CD4-positive, alpha-beta T cell (primary cell): ENCODE measurements at regions not wholly inside any gene's neighbourhood (a gene's known extent, or its start where the extent isn't known, plus 50 kb on each side); places are given as distances from the start of the nearest gene placed in this dataset.

ENCODE experiments used
- ATAC-seq: fragments of 200-7000 bp; cut with Tn5 transposase; one replicate; pipeline ENCODE4 v1.10.0; 2022; ENCODE audit warnings: mild to moderate bottlenecking; ENCODE audit not compliant: poor library complexity
- CTCF ChIA-PET: fragments of 350-600 bp; sonication (Branson Sonifier 250); formaldehyde crosslinking; loops from one replicate; lab custom pipeline; 2021; ENCODE audit warnings: antibody characterized with exemption, inconsistent platforms; lab: Charles Lee
- POLR2A ChIA-PET: fragments of 350-600 bp; sonication (Branson Sonifier 250); formaldehyde crosslinking; loops from one replicate; lab custom pipeline; 2021; ENCODE audit warnings: antibody characterized with exemption, inconsistent platforms; lab: Charles Lee
- DNase-seq, 14 experiments: peaks; one replicate each; pipeline ENCODE4 v3.0.0-alpha.2; 2013 to 2020; ENCODE audit warnings: mixed read lengths in 2 of 14
- H3K27ac ChIP-seq, 2 donors: one replicate each; pipeline versions ENCODE4 v1.5.1 to v1.7.0; 2013; ENCODE audit warnings: low read length in 2 of 2, low read depth in 1 of 2, mild to moderate bottlenecking in 1 of 2
- H3K27me3 ChIP-seq, 2 experiments: 1 replicate in 1 of 2; 2 replicates in 1 of 2; pipeline versions ENCODE4 v1.6.1 to v1.7.0; 2013; ENCODE audit warnings: low read length in 2 of 2, control low read depth in 1 of 2, mild to moderate bottlenecking in 1 of 2, moderate library complexity in 1 of 2; ENCODE audit not compliant: insufficient read depth in 2 of 2, control insufficient read depth in 1 of 2
- H3K36me3 ChIP-seq: one replicate; pipeline ENCODE4 v1.6.1; 2013; ENCODE audit warnings: low read length, control low read depth; ENCODE audit not compliant: insufficient read depth
- H3K4me1 ChIP-seq: one replicate; pipeline ENCODE4 v1.6.1; 2013; ENCODE audit warnings: low read length, control low read depth; ENCODE audit not compliant: insufficient read depth
- H3K4me3 ChIP-seq: one replicate; pipeline ENCODE4 v1.5.1; 2013; ENCODE audit warnings: mild to moderate bottlenecking, low read length, moderate library complexity
- H3K9me3 ChIP-seq, 2 experiments: 1 replicate in 1 of 2; 2 replicates in 1 of 2; pipeline versions ENCODE4 v1.6.1 to v1.7.0; 2013; ENCODE audit warnings: low read length in 2 of 2, mild to moderate bottlenecking in 2 of 2, control low read depth in 1 of 2, moderate library complexity in 1 of 2; ENCODE audit not compliant: control insufficient read depth in 1 of 2, insufficient read depth in 1 of 2
- H3K27ac Mint-ChIP-seq: one replicate; pipeline ENCODE4 v1.8.0; 2020; ENCODE audit warnings: mixed read lengths
- H3K27me3 Mint-ChIP-seq: one replicate; pipeline ENCODE4 v1.8.0; 2021; ENCODE audit warnings: mixed read lengths
- H3K36me3 Mint-ChIP-seq: one replicate; pipeline ENCODE4 v1.8.0; 2021; ENCODE audit warnings: low read depth, mixed read lengths
- H3K4me1 Mint-ChIP-seq: one replicate; pipeline ENCODE4 v1.8.0; 2021; ENCODE audit warnings: low read depth, mixed read lengths
- H3K4me3 Mint-ChIP-seq: one replicate; pipeline ENCODE4 v1.8.0; 2020; ENCODE audit warnings: mild to moderate bottlenecking, mixed read lengths
- H3K9me3 Mint-ChIP-seq: one replicate; pipeline ENCODE4 v1.8.0; 2020; ENCODE audit warnings: mixed read lengths
- intact Hi-C, 2 experiments: fragments of 100-400 bp; cut with DNase I in 1 of 2; cut with micrococcal nuclease in 1 of 2; formaldehyde crosslinking; loops; one replicate each; pipeline versions ENCODE4 v1.15.1 to v1.9.0; 2023 to 2025; cut with DNase I, micrococcal nuclease
- TF ChIP-seq, protein P1 (sequence below): fragments of 200-600 bp; IDR thresholded peaks from one replicate; pipeline ENCODE4 v1.8.0; 2022; ENCODE audit warnings: antibody characterized with exemption, mild to moderate bottlenecking

DNA sequence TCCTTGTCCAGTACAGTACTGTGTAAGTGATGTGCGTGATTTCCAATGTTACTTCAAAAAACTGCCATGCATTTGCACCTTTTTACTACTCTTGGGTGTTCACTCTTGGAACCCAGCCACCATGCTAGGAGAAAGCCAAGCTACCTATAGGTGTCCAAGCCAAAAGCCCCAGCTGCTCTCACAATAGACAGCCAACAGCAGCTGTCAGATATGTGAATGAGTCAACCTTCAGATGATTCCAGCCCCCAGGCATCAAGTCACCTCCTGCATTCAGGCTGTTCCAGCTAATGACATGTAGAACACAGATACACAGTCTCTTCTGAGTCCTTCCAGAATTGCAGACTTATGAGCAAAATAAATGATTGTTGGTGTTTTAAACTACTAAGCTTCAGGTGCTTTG, 417.7 kb upstream of the TGFBR2 start:
- H3K4me1 Mint-ChIP-seq = no peaks in the 10 kb centered on the region
- H3K9me3 Mint-ChIP-seq = no peaks in the 10 kb centered on the region
- no peaks in the 10 kb centered on the region for H3K36me3 Mint-ChIP-seq
- H3K9me3 ChIP-seq = no peaks in the 10 kb centered on the region
- H3K4me3 Mint-ChIP-seq = no peak overlapping the region
- no peaks in the 10 kb centered on the region for H3K4me1 ChIP-seq
- H3K27me3 Mint-ChIP-seq = peaks cover 10% of the 10 kb centered on the region
- ChIA-PET CTCF (interaction anchor here (0.9 kb wide), 1 partner anchor 11 kb away, joined by 5 read pairs; no protein-coding TSS in a partner anchor), POLR2A (no interaction called here)
- ATAC-seq (no peak), DNase-seq (no peak)
- intact Hi-C loops = no loop called here
- H3K27ac ChIP-seq = no peak overlapping the region
- H3K4me3 ChIP-seq = no peak overlapping the region
- H3K27ac Mint-ChIP-seq = no peak overlapping the region
- H3K36me3 ChIP-seq = no peaks in the 10 kb centered on the region
- TF ChIP-seq, protein P1, sequence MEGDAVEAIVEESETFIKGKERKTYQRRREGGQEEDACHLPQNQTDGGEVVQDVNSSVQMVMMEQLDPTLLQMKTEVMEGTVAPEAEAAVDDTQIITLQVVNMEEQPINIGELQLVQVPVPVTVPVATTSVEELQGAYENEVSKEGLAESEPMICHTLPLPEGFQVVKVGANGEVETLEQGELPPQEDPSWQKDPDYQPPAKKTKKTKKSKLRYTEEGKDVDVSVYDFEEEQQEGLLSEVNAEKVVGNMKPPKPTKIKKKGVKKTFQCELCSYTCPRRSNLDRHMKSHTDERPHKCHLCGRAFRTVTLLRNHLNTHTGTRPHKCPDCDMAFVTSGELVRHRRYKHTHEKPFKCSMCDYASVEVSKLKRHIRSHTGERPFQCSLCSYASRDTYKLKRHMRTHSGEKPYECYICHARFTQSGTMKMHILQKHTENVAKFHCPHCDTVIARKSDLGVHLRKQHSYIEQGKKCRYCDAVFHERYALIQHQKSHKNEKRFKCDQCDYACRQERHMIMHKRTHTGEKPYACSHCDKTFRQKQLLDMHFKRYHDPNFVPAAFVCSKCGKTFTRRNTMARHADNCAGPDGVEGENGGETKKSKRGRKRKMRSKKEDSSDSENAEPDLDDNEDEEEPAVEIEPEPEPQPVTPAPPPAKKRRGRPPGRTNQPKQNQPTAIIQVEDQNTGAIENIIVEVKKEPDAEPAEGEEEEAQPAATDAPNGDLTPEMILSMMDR = no peak
- H3K27me3 ChIP-seq = no peaks in the 10 kb centered on the region

- no peak for ATAC-seq
- DNase-seq = no peak
- Histone ChIP-seq H3K27ac (no peak overlapping the region), H3K27me3 (no peaks in the 10 kb centered on the region), H3K36me3 (no peaks in the 10 kb centered on the region), H3K4me3 (no peak overlapping the region), H3K4me1 (no peaks in the 10 kb centered on the region), H3K9me3 (no peaks in the 10 kb centered on the region)
- Mint-ChIP-seq H3K4me3 (no peak overlapping the region), H3K27me3 (peaks cover 10% of the 10 kb centered on the region), H3K9me3 (no peaks in the 10 kb centered on the region), H3K4me1 (no peaks in the 10 kb centered on the region), H3K36me3 (no peaks in the 10 kb centered on the region), H3K27ac (no peak overlapping the region)
- ChIA-PET POLR2A (no interaction called here), CTCF (no interaction called here)
- intact Hi-C loops = loop anchor here in 1 of 2 experiments (10.0 kb wide), 1 partner anchor 145 kb away; no protein-coding TSS in a partner anchor
- TF ChIP-seq, protein P1 = no peak
These were observed 416.5 kb upstream of the TGFBR2 start for GRCh38 chr3:30189900-30190299.

DNA sequence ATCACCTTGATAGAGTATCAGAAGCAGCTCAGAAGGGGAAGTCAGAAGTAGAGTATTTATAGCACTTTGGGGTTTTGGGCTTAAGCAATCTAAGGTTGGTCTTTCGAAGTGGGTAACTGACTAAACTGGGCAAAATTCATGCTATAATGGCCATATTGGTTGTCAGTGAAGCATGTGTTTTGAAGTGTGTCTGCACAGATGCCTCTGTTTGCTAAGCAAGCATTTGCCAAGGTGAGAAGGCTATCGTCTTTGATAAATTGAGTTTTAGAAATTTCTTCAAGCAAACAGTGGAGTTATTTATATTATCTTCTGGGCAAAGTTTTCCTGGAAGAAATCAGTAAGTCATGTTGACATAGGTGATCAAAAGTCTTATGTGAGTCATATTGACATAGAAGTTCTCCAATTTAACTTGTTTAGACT, 412.8 kb upstream of the TGFBR2 start:
- H3K27ac ChIP-seq = no peak overlapping the region
- no peak overlapping the region for H3K4me3 Mint-ChIP-seq
- intact Hi-C loops = loop anchor here in 1 of 2 experiments (10.0 kb wide), 1 partner anchor 149 kb away; no protein-coding TSS in a partner anchor
- TF ChIP-seq, protein P1 = no peak
- H3K36me3 ChIP-seq = no peaks in the 10 kb centered on the region
- no peaks in the 10 kb centered on the region for H3K4me1 Mint-ChIP-seq
- H3K9me3 ChIP-seq = no peaks in the 10 kb centered on the region
- H3K9me3 Mint-ChIP-seq = no peaks in the 10 kb centered on the region
- DNase-seq = no peak
- no peak overlapping the region for H3K4me3 ChIP-seq
- H3K27me3 ChIP-seq = no peaks in the 10 kb centered on the region
- ChIA-PET POLR2A (no interaction called here), CTCF (no interaction called here)
- H3K4me1 ChIP-seq = no peaks in the 10 kb centered on the region
- H3K36me3 Mint-ChIP-seq = no peaks in the 10 kb centered on the region
- H3K27me3 Mint-ChIP-seq = no peaks in the 10 kb centered on the region
- no peak for ATAC-seq
- H3K27ac Mint-ChIP-seq = no peak overlapping the region
